Heart right ventricle (tissue), 16 donors: ENCODE measurements at regions not wholly inside any gene's neighbourhood (a gene's known extent, or its start where the extent isn't known, plus 50 kb on each side); places are given as distances from the start of the nearest gene placed in this dataset.

ENCODE experiments used
- ATAC-seq, 8 donors: fragments of 200-7000 bp; cut with Tn5 transposase; one replicate each; pipeline ENCODE4 v1.9.1; 2020; ENCODE audit warnings: mild to moderate bottlenecking in 8 of 8, moderate library complexity in 8 of 8, moderate number of reproducible peaks in 1 of 8
- DNase-seq, 2 donors: peaks; one replicate each; pipeline ENCODE4 v3.0.0-alpha.2; 2020
- H3K27ac ChIP-seq, 10 donors: fragments of 200-600 bp; sonication (generic) in 2 of 10; one replicate each; pipeline versions ENCODE4 v1.5.0 to v1.8.0; 2020 to 2022; ENCODE audit warnings: mild to moderate bottlenecking in 3 of 10
- H3K27me3 ChIP-seq, 7 donors: fragments of 200-600 bp; one replicate each; pipeline ENCODE4 v1.8.0; 2021 to 2022; ENCODE audit warnings: mild to moderate bottlenecking in 2 of 7
- H3K36me3 ChIP-seq, 9 donors: fragments of 200-600 bp; sonication (generic) in 1 of 9; one replicate each; pipeline versions ENCODE4 v1.5.0 to v1.8.0; 2020 to 2022; ENCODE audit warnings: mild to moderate bottlenecking in 2 of 9
- H3K4me1 ChIP-seq, 9 donors: fragments of 200-600 bp; sonication (generic) in 1 of 9; one replicate each; pipeline versions ENCODE4 v1.5.0 to v1.8.0; 2020 to 2022; ENCODE audit warnings: mild to moderate bottlenecking in 4 of 9
- H3K4me3 ChIP-seq, 10 donors: fragments of 200-600 bp; sonication (generic) in 2 of 10; one replicate each; pipeline versions ENCODE4 v1.5.0 to v1.8.0; 2020 to 2022; ENCODE audit warnings: mild to moderate bottlenecking in 7 of 10, moderate library complexity in 2 of 10
- H3K9me3 ChIP-seq, 11 donors: fragments of 200-600 bp in 10 of 11; sonication (generic) in 2 of 11; one replicate each; pipeline versions ENCODE4 v1.5.0 to v1.8.0; 2013 to 2022; ENCODE audit warnings: mild to moderate bottlenecking in 2 of 11, control low read depth in 1 of 11, moderate library complexity in 1 of 11
- WGBS, 2 donors: extraction: QIAGEN DNeasy Blood & Tissue Kit; methylation state at CpG; one replicate each; pipeline ENCODE4 v1.1.7; 2013; ENCODE audit warnings: inconsistent platforms in 1 of 2; 5-methylcytosine and 5-hydroxymethylcytosine counted together
- intact Hi-C, 10 donors: fragments of 100-400 bp; cut with DNase I; formaldehyde crosslinking; loops; one replicate each; pipeline versions ENCODE4 v1.11.1 to v1.14.2; 2022
- TF ChIP-seq, protein P1 (sequence below), 9 donors: fragments of 200-600 bp; sonication (generic) in 2 of 9; IDR thresholded peaks; one replicate each; pipeline versions ENCODE4 v1.5.0 to v1.8.0; 2021 to 2022; ENCODE audit warnings: antibody characterized with exemption in 9 of 9, mild to moderate bottlenecking in 5 of 9, moderate library complexity in 1 of 9
- donor health status: Arrhythmogenic right ventricular cardiomyopathy.
- donor health status: ischemic (EF 13 %, LVEDD 7.1; RV severe dilation, severe dysfunction).
- donor health status: healthy with polysubstance abuse.
- donor health status: DM: no; HTN: yes; CAD: no.
- donor health status: DM: no; HTN: no; CAD: no.
- donor health status: ischemic (EF 25% LVEDD 6.9; RV normal size, moderate dysfunction).
- donor health status: ischemic (EF 25% LVEDD 5.7; RV mildly dilated, moderate dysfunction).
- donor health status: healthy.
- donor health status: DM: yes; HTN: yes; CAD: no.
- donor health status: Ischemic cardiomyopathy.
- donor health status: ischemic (EF 35%, LVEDD 5.7; RV mildly dilated, moderate dysfunction).
- donor health status: nonischemic (EF 11% LVEDD 7.7; RV severe dilation, severe dysfunction).
- donor health status: DM: yes; HTN: yes; CAD: no.
- donor health status: PGD.
- donor health status: ischemic (EF 29% LVEDD 5.4; RV normal size, mild dysfunction).
- donor health status: nonischemic (EF 23%, LVEDD 6.1; RV moderate dilation, normal function).

- DNase-seq (no peak), ATAC-seq (no peak)
- TF ChIP-seq, protein P1, sequence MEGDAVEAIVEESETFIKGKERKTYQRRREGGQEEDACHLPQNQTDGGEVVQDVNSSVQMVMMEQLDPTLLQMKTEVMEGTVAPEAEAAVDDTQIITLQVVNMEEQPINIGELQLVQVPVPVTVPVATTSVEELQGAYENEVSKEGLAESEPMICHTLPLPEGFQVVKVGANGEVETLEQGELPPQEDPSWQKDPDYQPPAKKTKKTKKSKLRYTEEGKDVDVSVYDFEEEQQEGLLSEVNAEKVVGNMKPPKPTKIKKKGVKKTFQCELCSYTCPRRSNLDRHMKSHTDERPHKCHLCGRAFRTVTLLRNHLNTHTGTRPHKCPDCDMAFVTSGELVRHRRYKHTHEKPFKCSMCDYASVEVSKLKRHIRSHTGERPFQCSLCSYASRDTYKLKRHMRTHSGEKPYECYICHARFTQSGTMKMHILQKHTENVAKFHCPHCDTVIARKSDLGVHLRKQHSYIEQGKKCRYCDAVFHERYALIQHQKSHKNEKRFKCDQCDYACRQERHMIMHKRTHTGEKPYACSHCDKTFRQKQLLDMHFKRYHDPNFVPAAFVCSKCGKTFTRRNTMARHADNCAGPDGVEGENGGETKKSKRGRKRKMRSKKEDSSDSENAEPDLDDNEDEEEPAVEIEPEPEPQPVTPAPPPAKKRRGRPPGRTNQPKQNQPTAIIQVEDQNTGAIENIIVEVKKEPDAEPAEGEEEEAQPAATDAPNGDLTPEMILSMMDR (IDR thresholded peaks at IDR 0.05): no peak
- Histone ChIP-seq H3K36me3 (no peaks in the 10 kb centered on the region), H3K9me3 (no peaks in the 10 kb centered on the region), H3K4me1 (no peaks in the 10 kb centered on the region), H3K4me3 (no peak overlapping the region), H3K27me3 (peaks cover 0 to 16% (median 6%) of the 10 kb centered on the region in 7 donors), H3K27ac (no peak overlapping the region)
- WGBS, 2 donors: 33 to 48% methylated on average over 1 of the region's 1 CpG
- intact Hi-C loops: no loop called here
Measured at GRCh38 chr20:4516876-4517275, 169.4 kb upstream of the PRNP start.

DNA sequence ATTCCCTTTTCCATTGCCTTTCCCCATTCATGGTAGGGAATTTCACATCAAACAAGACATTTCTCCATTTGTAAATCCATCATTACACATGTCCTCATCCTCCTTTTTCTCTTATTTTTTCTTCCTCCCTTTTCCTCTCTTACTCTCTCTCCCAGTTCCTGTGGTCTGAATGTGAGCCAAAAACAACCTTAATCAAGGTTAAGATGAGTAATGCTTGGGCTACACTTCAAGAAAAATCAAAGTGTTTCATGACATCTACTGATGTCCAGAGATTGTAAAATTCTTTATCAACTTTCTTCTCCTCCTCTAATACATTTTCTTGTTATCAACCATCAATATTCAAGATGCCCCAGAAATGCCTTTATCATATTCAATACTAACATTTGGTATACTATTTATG is 172.5 kb upstream of the PRNP start:
- H3K36me3 ChIP-seq: no peaks in the 10 kb centered on the region
- no peak overlapping the region for H3K4me3 ChIP-seq
- intact Hi-C loops: no loop called here
- TF ChIP-seq, protein P1 (IDR thresholded peaks at IDR 0.05): no peak
- no peak for ATAC-seq
- peaks cover 0 to 11% (median 4%) of the 10 kb centered on the region in 11 donors for H3K9me3 ChIP-seq
- H3K27ac ChIP-seq: no peak overlapping the region
- H3K4me1 ChIP-seq: no peaks in the 10 kb centered on the region
- DNase-seq: no peak
- H3K27me3 ChIP-seq: peaks cover 0 to 16% (median 3%) of the 10 kb centered on the region in 7 donors

GRCh38 chr20:4512891-4513550 is 173.2 kb upstream of the PRNP start:
- Histone ChIP-seq H3K36me3 (no peaks in the 10 kb centered on the region), H3K9me3 (peaks cover 0 to 11% (median 4%) of the 10 kb centered on the region in 11 donors), H3K27me3 (peaks cover 0 to 16% (median 3%) of the 10 kb centered on the region in 7 donors), H3K4me1 (no peaks in the 10 kb centered on the region), H3K4me3 (no peak overlapping the region), H3K27ac (no peak overlapping the region)
- intact Hi-C loops: no loop called here
- TF ChIP-seq, protein P1 (IDR thresholded peaks at IDR 0.05): no peak
- ATAC-seq: no peak
- WGBS, 2 donors: 50 to 53% methylated on average over 3 of the region's 3 CpGs
- DNase-seq: no peak

- WGBS, 2 donors: 73 to 79% methylated on average over 1 of the region's 1 CpG
- intact Hi-C loops: no loop called here
- no peak overlapping the region for H3K27ac ChIP-seq
Measured at GRCh38 chr20:4511776-4512175, 174.5 kb upstream of the PRNP start.

More at GRCh38 chr20:4511776-4512175, 174.5 kb upstream of the PRNP start:
- DNase-seq (no peak), ATAC-seq (no peak)
- TF ChIP-seq, protein P1 (IDR thresholded peaks at IDR 0.05): no peak
- Histone ChIP-seq H3K4me3 (no peak overlapping the region), H3K27me3 (peaks cover 0 to 11% (median under 1%) of the 10 kb centered on the region in 7 donors), H3K36me3 (no peaks in the 10 kb centered on the region), H3K9me3 (peaks cover 0 to 11% (median 4%) of the 10 kb centered on the region in 11 donors), H3K4me1 (no peaks in the 10 kb centered on the region)
